Lower lobe of right lung (tissue), 2 donors: ENCODE measurements at regions not wholly inside any gene's neighbourhood (a gene's known extent, or its start where the extent isn't known, plus 50 kb on each side); places are given as distances from the start of the nearest gene placed in this dataset.

Experiments used
- ATAC-seq, 2 donors: fragments of 200-7000 bp; cut with Tn5 transposase; one replicate each; pipeline ENCODE4 v1.9.1; 2020 to 2022; ENCODE audit warnings: mild to moderate bottlenecking in 2 of 2, moderate library complexity in 2 of 2
- DNase-seq: peaks from one replicate; pipeline ENCODE4 v3.0.0-alpha.2; 2020
- H3K27ac ChIP-seq: fragments of 200-600 bp; one replicate; pipeline ENCODE4 v1.8.0; 2022
- H3K27me3 ChIP-seq: fragments of 200-600 bp; one replicate; pipeline ENCODE4 v1.8.0; 2022; ENCODE audit warnings: low read depth
- H3K36me3 ChIP-seq: fragments of 200-600 bp; one replicate; pipeline ENCODE4 v1.8.0; 2022; ENCODE audit warnings: mild to moderate bottlenecking
- H3K4me1 ChIP-seq: fragments of 200-600 bp; one replicate; pipeline ENCODE4 v1.8.0; 2022
- H3K4me3 ChIP-seq: fragments of 200-600 bp; one replicate; pipeline ENCODE4 v1.8.0; 2022; ENCODE audit warnings: mild to moderate bottlenecking
- H3K9me3 ChIP-seq: fragments of 200-600 bp; one replicate; pipeline ENCODE4 v1.8.0; 2022
- intact Hi-C: fragments of 100-400 bp; cut with DNase I; formaldehyde crosslinking; loops from one replicate; pipeline ENCODE4 v1.11.0; 2022
- TF ChIP-seq, protein P1 (sequence below): fragments of 200-600 bp; IDR thresholded peaks from one replicate; pipeline ENCODE4 v1.8.0; 2022; ENCODE audit warnings: antibody characterized with exemption, mild to moderate bottlenecking
- donor health status: DM: no; HTN: yes; CAD: no; lungs with severe emphysema.

DNA sequence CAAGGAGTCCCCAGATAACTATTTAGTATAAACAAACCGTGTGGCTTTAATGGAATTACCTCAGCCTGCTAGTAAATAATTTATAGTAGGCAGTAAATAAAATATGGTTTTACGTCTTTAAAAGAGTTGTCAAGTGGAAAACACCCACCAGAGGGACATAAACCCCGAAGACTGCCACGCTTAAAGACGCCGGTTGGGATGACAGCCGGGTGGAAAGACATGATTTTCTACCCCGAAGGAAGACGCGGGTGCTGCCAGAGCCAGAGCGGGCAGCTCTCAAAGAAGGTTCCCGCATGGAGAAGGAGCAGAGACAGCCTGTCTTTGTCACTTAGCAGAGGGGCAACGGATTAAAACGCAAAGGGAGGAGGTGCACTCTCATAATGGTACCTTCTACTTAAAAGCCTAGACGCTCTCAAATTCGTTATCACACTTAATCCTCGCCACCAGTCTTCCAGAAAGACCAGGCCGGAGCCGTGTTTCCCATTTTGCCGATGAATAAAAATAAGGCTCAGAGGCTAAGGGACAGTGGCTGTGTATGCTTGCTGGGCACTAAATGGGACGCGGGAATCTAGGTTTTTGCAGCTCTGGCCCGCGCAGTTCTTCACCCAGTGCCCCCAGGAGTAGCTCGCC is 140.5 kb upstream of the ZIC3 start:
- ATAC-seq (no peak), DNase-seq (no peak)
- Histone ChIP-seq H3K4me1 (peaks cover 14% of the 10 kb centered on the region), H3K27me3 (peaks cover 64% of the 10 kb centered on the region), H3K27ac (no peak overlapping the region), H3K36me3 (no peaks in the 10 kb centered on the region), H3K9me3 (no peaks in the 10 kb centered on the region), H3K4me3 (no peak overlapping the region)
- TF ChIP-seq, protein P1, sequence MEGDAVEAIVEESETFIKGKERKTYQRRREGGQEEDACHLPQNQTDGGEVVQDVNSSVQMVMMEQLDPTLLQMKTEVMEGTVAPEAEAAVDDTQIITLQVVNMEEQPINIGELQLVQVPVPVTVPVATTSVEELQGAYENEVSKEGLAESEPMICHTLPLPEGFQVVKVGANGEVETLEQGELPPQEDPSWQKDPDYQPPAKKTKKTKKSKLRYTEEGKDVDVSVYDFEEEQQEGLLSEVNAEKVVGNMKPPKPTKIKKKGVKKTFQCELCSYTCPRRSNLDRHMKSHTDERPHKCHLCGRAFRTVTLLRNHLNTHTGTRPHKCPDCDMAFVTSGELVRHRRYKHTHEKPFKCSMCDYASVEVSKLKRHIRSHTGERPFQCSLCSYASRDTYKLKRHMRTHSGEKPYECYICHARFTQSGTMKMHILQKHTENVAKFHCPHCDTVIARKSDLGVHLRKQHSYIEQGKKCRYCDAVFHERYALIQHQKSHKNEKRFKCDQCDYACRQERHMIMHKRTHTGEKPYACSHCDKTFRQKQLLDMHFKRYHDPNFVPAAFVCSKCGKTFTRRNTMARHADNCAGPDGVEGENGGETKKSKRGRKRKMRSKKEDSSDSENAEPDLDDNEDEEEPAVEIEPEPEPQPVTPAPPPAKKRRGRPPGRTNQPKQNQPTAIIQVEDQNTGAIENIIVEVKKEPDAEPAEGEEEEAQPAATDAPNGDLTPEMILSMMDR: no peak
- intact Hi-C loops: no loop called here

DNA sequence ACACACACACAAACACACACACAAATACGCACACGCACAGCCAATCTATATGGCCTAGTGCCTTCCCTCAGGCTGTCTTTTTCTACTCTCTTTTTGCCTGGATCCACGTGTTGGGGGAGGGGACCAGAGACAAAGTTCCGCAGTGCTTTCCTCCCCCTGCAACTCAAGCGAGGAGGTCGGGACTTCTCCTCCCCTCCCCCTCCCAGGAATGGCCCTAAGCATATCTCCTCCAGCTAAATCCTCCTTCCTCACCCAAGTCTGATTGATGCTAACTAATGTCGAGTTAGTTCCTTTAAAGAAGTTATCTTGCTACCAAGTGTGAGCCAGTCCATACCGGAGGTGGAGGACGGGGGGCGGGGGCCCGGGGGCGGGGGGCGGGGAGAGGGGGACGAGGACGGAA is 141.2 kb upstream of the ZIC3 start:
- no peak for DNase-seq
- no peak for ATAC-seq
- no peaks in the 10 kb centered on the region for H3K36me3 ChIP-seq
- intact Hi-C loops: no loop called here
- H3K9me3 ChIP-seq: no peaks in the 10 kb centered on the region
- H3K4me1 ChIP-seq: peaks cover 14% of the 10 kb centered on the region
- H3K4me3 ChIP-seq: no peak overlapping the region
- TF ChIP-seq, protein P1: no peak
- no peak overlapping the region for H3K27ac ChIP-seq
- H3K27me3 ChIP-seq: peaks cover 61% of the 10 kb centered on the region

DNA sequence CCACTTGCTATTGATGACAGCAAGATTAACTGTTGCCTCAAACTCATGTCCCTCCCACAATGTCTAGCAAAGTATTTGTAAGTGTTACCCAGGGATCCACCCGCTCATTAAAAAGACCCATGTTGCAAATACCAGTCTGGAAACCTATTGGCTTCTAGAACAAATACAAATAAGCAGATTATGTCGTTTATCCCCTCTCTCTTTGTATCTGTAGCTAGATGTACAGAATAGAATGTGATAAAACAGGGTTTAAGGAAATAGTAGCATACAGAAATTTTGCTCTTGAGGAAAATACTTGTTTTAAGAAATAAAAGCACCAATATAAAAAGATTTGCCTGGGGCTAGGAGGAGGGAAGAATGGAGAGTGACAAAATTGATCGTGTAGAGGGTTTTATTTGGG is 142.7 kb upstream of the ZIC3 start:
- intact Hi-C loops: no loop called here
- ATAC-seq (no peak), DNase-seq (no peak)
- no peaks in the 10 kb centered on the region for H3K36me3 ChIP-seq
- H3K4me3 ChIP-seq: no peak overlapping the region
- peaks cover 46% of the 10 kb centered on the region for H3K27me3 ChIP-seq
- no peak overlapping the region for H3K27ac ChIP-seq
- TF ChIP-seq, protein P1: no peak
- H3K9me3 ChIP-seq: no peaks in the 10 kb centered on the region
- H3K4me1 ChIP-seq: peaks cover 14% of the 10 kb centered on the region

DNA sequence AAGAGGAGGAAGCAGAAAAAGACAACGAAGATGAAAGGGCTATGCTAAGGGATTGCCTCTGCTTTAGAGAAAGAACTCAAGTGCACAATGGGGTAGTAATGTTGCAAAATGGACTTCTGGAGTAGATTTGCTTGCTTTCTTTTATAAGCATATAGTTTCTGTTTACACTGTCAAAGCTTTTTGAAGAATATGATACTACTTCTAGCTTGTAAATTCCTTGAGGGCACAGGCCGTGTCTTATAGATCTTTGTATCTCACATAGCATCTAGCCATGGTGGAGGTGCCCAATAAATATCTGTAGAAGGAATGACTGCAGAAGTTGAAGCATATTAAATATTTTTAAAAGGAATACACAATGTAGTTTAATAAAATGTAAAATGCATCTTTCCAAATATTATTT is 147.8 kb upstream of the ZIC3 start:
- ATAC-seq (no peak), DNase-seq (no peak)
- Histone ChIP-seq H3K36me3 (no peaks in the 10 kb centered on the region), H3K4me3 (no peak overlapping the region), H3K27ac (no peak overlapping the region), H3K27me3 (peaks cover 3% of the 10 kb centered on the region), H3K9me3 (no peaks in the 10 kb centered on the region), H3K4me1 (no peaks in the 10 kb centered on the region)
- intact Hi-C loops: no loop called here
- TF ChIP-seq, protein P1: no peak

DNA sequence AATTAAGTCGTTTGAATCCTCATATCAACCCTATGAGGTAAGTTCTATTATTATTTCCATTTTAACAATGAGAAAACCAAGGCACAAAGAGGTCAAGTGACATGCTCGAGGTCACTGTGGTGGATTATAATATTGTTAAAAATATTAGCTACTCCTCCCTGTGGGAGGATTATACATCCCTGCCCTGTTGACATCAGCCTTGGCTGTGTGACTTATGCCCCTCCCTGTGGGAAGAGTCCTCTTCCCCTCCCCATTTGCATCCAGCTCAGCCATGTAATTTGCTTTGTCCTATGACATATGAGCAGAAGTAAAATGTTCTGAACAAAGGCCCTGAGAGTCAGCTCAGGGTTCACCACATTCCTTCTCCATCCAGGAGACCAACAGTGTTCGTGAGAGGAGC is 152.7 kb upstream of the ZIC3 start:
- intact Hi-C loops: no loop called here
- Histone ChIP-seq H3K36me3 (no peaks in the 10 kb centered on the region), H3K9me3 (no peaks in the 10 kb centered on the region), H3K27ac (no peak overlapping the region), H3K27me3 (no peaks in the 10 kb centered on the region), H3K4me1 (no peaks in the 10 kb centered on the region), H3K4me3 (no peak overlapping the region)
- no peak for ATAC-seq
- no peak for DNase-seq
- TF ChIP-seq, protein P1: no peak
